ENCODE measurements at regions not wholly inside any gene's neighbourhood (a gene's known extent, or its start where the extent isn't known, plus 50 kb on each side); places are given as distances from the start of the nearest gene placed in this dataset.

DNA sequence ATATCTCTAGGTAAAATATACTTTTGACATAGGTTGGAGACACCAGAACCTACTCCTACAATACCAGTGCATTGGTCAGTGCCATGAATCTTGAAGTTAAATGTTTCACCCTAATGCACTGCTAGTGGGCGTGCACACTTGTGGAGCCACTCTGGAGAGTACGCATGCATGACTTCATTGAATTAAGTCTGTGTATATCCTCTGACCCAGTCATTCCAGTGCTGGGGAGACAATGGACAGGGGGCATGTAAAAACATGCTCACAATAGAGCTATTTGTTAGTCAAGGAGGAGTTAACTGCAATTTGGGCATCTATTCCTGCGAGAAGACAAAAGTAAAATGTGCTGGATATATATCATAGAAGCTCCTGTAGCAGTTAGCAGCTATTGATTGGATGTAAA is 335.4 kb upstream of the NCAM1 start:
- DNase-seq: no peak

DNA sequence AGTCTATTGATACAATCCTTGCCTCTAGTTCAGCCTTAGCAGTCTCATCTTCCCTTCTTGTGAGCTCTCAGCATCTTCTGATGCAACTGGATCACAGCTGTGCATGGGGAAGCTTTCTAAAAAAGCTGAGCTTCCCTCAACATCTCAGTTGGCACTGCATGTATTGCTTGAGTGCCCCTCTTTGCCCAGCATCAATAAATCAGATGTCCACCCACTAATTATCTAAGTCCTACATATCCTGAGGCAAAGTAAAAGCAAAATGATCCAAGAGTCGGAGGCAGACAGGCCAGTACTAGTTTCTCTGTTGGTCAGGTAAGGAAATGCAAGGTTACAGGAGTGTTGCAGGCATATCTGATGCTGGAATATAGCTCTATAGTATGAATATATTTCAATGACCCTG is 334.5 kb upstream of the NCAM1 start:
- no peak for DNase-seq

- DNase-seq: no peak
Observed at GRCh38 chr11:112627588-112628045, 333.6 kb upstream of the NCAM1 start.

DNA sequence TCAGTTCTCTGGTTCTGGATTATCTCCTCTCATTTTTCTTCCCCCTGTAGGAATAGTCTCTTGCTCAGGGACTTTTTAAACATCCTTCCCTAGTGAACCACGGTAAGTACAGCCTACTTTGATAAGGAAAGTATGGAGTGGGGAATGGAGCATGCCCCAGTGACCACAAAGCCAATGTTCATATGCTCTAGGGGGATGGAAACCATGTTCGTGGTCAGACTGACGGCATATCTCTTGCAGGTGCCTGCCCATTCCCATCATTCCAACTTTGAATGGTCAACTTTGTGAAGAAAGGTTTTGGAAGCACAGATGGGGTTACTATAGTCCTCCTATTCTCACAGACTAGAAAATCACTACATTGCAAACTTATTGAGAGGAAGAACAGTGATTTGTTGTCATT is 332.5 kb upstream of the NCAM1 start:
- no peak for DNase-seq

DNA sequence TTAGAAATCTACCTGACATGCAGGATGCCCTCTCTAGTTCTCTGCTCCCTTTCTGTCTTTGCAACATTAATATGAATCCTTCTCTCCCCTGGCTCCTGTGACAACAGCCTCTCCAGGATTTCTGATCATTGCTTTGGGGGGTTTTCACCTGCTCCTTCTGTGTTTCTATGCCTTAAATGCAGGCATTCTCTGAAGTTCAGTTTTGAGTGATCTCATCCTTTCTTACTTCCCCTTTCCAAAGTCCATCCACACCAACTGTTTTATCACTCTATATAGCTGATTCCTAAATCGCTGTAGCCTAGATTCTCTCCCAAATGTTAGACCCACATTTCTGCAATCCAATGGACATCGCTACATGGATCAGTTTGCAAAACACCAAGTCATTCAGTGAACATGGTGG is 330.7 kb upstream of the NCAM1 start:
- DNase-seq: no peak

- no peak for DNase-seq
Observed at GRCh38 chr11:112631333-112631732, 329.9 kb upstream of the NCAM1 start.

DNA sequence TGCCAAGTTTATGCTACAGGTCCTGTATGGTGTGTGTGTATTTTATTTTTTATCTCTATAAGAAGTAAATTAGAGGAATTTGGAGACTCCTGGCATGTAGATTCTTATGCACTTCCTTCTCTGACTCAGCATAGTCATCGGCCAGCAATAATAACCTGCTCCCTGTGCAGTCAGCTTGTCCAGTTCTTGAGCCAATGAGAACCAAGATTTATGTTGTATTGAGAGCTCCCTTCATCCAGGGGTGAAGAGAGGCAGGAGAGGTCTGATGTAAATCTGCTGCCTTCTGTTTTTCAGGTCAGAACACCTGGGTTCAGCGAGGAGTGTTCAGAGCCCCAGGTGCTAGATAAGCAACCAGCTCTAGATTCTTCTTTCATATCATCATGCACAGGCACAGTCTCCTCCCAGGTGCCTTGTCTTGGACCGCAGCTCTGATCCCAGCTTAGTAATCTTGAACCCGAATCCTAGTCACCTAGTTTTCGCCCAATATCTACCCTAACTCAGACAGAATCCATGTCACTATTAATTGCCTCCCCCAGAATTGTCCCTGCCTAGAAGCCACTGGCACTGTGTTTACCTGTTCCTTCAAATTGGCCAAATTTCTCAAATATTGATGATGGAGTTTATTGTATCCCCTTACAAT is 328.2 kb upstream of the NCAM1 start:
- no peak for DNase-seq

DNA sequence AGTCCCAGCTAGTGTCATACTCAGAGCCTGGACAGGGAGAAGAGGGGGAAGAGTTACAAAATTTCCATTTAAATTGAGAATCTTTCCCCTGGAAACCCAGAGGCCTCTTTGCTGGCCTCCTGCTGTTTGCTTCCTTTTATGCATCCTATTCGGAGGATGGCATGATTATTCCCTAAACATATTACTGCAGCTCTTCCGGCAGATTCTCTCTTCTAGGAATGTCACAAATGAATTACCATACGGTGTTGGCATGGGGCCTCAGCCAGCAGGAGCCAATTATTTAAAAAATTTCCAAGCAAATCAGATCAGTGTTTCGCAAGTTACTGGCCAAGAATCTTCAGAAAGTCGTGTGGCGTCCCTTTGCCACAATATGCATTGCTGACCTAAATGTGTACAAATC is 326.7 kb upstream of the NCAM1 start:
- no peak for DNase-seq

DNA sequence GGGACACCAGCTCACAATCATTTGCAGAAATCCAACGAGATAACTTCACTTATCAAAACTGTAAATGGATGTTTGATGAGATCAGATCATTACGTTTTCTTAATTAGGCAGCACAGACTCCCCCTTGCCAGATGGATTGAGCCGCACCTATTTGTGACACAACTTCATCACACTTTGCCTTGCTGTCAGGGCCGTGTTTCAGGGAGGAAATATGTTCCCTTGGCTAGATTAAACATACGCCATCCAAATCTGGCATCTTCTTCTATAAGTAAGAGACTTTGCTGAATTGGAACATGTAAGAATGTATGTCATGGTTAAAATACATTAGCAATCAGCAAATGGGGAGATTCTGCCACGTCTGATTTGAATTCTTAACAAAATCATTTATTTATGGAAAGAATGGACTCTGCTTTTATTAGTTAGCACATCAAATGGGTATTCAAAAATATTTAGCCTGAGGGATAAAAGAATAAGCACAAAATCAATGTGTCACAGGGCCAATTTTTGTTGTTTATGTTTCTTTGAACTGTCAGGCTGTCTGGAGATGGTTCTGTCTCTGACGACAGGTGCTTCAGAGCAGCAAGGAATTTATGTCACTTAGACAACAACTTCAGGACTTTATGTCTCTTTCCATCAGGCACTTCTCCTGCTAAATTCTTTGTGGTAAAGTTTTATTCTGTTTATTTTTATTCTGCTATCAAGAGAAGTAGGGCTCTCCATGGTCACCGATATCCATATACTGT is 326.1 kb upstream of the NCAM1 start:
- no peak for DNase-seq

- DNase-seq: no peak
Observed at GRCh38 chr11:112637076-112637475, 324.1 kb upstream of the NCAM1 start.

GRCh38 chr11:112637876-112638275 is 323.3 kb upstream of the NCAM1 start:
- no peak for DNase-seq

DNA sequence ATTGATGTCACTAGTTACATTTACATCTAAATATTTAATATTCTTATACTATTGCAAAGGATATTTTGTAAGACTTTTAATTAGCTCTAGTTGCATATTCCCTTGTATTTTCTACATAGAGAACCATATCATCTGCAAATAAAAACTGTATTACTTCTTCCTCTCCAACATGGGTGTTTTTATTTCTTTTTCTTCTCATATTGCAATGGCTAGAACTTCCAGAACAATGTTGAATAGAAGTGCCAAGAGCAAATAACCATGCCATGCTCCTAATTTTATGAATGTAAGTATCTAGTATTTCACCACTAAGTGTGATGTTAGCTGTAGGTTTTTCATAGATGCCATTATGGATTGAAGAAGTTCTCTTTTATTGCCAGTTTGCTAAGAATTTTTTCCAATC is 321.8 kb upstream of the NCAM1 start:
- DNase-seq: no peak

DNA sequence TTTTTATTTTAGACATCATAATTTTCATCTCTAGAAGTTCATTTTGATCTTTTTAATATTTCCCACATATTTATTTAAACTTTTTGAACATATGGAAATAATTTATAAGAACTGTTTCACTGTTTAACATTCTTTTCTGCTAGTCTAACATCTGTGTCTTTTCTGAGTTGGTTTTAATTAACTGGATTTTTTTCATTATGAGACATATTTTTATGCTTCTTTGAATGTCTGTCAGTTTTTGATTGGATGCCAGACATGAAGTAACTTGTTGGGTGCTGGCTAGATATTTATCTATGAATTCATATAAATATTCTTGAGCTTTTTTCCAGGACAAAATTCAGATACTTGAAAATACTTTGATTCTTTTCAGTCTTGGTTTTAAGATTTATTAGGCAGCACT is 317.8 kb upstream of the NCAM1 start:
- DNase-seq: no peak

- no peak for DNase-seq
Observed at GRCh38 chr11:112644410-112645131, 316.6 kb upstream of the NCAM1 start.

DNA sequence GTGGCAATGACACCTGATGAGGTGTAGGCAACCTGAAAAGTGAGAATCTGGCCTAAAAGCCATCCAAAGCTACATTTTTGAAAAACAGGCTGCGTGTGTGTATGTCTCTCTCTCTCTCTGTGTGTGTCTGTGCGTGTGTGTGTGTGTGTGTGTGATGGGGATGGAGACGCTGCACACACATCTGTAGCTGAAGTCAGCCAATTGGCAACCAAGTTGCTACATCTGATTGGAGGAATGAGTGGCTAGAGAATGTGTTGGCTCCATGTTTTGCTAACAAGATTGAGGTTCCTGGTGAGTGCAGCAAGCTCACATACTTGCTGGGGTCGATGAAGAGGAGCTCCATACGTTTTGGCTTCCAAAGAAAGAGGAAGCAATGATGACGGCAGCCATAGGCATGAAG is 311.4 kb upstream of the NCAM1 start:
- no peak for DNase-seq

DNA sequence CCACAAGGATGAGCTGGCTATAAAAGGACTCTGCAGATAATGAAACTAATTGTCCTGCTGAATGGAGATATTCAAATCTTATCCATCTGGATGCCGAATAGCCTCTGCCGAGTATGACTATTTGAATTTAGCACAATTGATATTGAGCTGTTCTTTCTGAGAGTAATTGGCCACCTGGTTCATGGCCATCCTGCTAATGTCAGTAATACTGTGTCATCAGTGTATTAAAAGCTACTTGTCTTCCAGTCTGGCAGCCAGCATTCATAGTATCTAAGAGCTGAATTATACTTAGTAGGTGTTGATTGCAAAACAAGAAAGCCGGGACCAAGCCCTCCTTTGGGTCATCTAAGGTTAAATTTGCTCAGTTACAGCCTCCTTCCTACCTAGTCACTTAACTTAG is 310.7 kb upstream of the NCAM1 start:
- no peak for DNase-seq

GRCh38 chr11:112651386-112651785 is 309.8 kb upstream of the NCAM1 start:
- no peak for DNase-seq

- DNase-seq: no peak
Observed at GRCh38 chr11:112652786-112653390, 308.3 kb upstream of the NCAM1 start.

DNA sequence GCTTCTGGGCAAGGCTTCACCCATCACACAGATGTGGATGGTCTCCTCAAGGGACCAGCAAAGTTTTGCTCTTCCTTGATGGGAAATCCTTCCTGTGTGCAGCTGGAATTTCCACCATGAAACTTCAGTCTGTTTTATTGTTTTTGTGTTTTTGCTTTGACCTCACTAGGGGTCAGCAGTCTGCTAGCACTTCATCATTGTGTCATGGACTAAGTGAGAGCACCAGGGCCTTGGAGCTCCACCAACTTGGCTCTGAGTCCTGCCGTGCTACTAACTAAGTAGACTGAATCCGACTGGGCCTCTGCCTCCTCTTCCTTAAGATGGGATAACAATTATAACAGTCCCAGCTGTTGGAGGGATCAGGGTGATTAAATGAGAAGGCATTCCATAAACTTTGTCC is 305.8 kb upstream of the NCAM1 start:
- DNase-seq: no peak

DNA sequence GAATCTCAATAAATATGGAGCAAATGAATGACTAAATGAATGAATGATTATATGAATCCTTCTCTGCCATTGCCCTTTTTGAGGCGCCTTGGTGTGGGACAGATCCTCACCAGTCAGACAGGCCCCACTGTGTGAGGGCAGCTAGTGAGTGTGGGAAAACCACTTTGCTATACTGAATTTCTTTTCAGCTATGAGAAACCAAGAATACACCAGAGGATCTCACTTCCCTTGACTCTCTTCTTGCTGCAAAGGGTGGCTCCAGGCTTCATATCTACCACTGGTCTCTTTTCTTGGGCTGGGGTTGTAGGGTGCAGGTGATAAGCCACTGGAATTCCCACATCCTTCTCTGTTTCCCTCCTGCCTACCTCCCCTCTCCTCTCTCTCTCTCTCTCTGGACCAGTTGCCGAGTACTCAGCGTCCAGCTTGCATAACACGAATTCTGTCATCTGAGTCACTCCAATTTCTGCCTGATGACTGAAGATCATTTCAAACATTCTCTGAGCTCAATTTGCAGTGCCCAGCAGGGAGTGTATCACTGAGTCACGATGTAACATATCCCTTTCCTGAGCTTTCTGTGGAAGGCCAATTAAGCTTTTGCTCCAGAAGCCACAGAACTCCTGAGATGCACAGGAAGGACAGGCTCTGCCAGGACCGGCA is 304.3 kb upstream of the NCAM1 start:
- no peak for DNase-seq

- DNase-seq: no peak
Observed at GRCh38 chr11:112658431-112658878, 302.8 kb upstream of the NCAM1 start.

GRCh38 chr11:112661146-112661545 is 300.1 kb upstream of the NCAM1 start:
- DNase-seq: no peak

DNA sequence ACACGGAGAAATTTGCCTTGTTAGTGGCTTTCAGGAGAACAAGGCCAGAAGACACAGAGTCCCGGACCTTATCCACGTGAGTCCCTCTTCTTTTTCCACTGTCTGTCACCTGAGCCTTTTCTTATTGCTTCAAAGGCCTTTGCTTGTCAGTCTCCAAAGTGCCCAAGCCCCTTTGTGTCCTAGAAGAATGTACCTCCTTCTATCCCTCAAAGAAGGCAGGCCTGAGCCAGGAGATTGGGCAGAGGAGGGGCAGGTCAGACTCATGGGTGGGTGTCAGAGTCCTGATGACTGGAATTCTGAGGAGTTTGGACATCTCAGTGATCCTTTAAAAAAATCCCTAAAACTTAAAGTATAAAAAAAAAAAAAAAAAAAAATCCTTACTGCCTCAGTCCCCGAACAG is 299.6 kb upstream of the NCAM1 start:
- DNase-seq: no peak

Measured in NCI-H1436 (cell line).